HK-2 (cell line): ENCODE measurements at regions not wholly inside any gene's neighbourhood (a gene's known extent, or its start where the extent isn't known, plus 50 kb on each side); places are given as distances from the start of the nearest gene placed in this dataset.

Source experiments
- DNase-seq: peaks from one replicate; pipeline ENCODE4 v3.0.0-alpha.2; 2018; ENCODE audit not compliant: unreplicated experiment

GRCh38 chr5:39808656-39809055 is 383.9 kb upstream of the DAB2 start:
- no peak for DNase-seq

- no peak for DNase-seq
These were observed 376.5 kb upstream of the DAB2 start for GRCh38 chr5:39801306-39801705.

- no peak for DNase-seq
These were observed 375.3 kb upstream of the DAB2 start for GRCh38 chr5:39800042-39800601.

GRCh38 chr5:39799242-39799641 is 374.5 kb upstream of the DAB2 start:
- DNase-seq: no peak

GRCh38 chr5:39794513-39795210 is 369.9 kb upstream of the DAB2 start:
- DNase-seq: no peak

GRCh38 chr5:39785410-39785809 is 360.6 kb upstream of the DAB2 start:
- no peak for DNase-seq

- no peak for DNase-seq
These were observed 359.1 kb upstream of the DAB2 start for GRCh38 chr5:39783756-39784421.

GRCh38 chr5:39780347-39780746 is 355.6 kb upstream of the DAB2 start:
- no peak for DNase-seq

GRCh38 chr5:39779831-39780230 is 355.1 kb upstream of the DAB2 start:
- DNase-seq: no peak

GRCh38 chr5:39775797-39776365 is 351.1 kb upstream of the DAB2 start:
- no peak for DNase-seq

- no peak for DNase-seq
These were observed 350.5 kb upstream of the DAB2 start for GRCh38 chr5:39775086-39775796.

GRCh38 chr5:39774605-39775004 is 349.8 kb upstream of the DAB2 start:
- DNase-seq: no peak

- DNase-seq: no peak
These were observed 347.5 kb upstream of the DAB2 start for GRCh38 chr5:39772307-39772706.

GRCh38 chr5:39767916-39768315 is 343.1 kb upstream of the DAB2 start:
- no peak for DNase-seq

GRCh38 chr5:39765366-39765765 is 340.6 kb upstream of the DAB2 start:
- no peak for DNase-seq

- DNase-seq: no peak
These were observed 338.0 kb upstream of the DAB2 start for GRCh38 chr5:39762761-39763160.

GRCh38 chr5:39761199-39761950 is 336.6 kb upstream of the DAB2 start:
- DNase-seq: no peak

- no peak for DNase-seq
These were observed 335.8 kb upstream of the DAB2 start for GRCh38 chr5:39760385-39761198.

- DNase-seq: no peak
These were observed 334.9 kb upstream of the DAB2 start for GRCh38 chr5:39759701-39760100.

- DNase-seq: no peak
These were observed 333.6 kb upstream of the DAB2 start for GRCh38 chr5:39758426-39758825.

GRCh38 chr5:39757131-39757530 is 332.4 kb upstream of the DAB2 start:
- no peak for DNase-seq
